Endothelial cell of umbilical vein (primary cell): ENCODE measurements at regions not wholly inside any gene's neighbourhood (a gene's known extent, or its start where the extent isn't known, plus 50 kb on each side); places are given as distances from the start of the nearest gene placed in this dataset.

Experiments
- BruUV-seq: library from RNA; stranded (reverse); fragments of 400-500 nt; replicated peaks from 2 replicates; lab custom pipeline; 2021; lab: Mats Ljungman, UMichigan
- CTCF ChIA-PET: fragments of 300-600, 350-600 bp; sonication (Branson Sonifier 250); formaldehyde crosslinking; loops from one replicate; lab custom pipeline; 2021; ENCODE audit warnings: antibody characterized with exemption, inconsistent platforms; lab: Charles Lee
- POLR2A ChIA-PET: fragments of 300-600, 350-600 bp; sonication (Branson Sonifier 250); formaldehyde crosslinking; loops from one replicate; lab custom pipeline; 2021; ENCODE audit warnings: antibody characterized with exemption, inconsistent platforms; lab: Charles Lee
- DNase-seq: peaks from one replicate; pipeline ENCODE4 v3.0.0-alpha.2; 2011; ENCODE audit warnings: low read depth, low spot score
- FAIRE-seq: peaks from 2 replicates; lab custom pipeline; 2011; peaks lifted over from hg19 to GRCh38; lab: Jason Lieb, UNC
- H2AFZ ChIP-seq: 2 replicates; pipeline ENCODE4 v1.6.0; 2012; ENCODE audit warnings: low read depth, low read length, control low read depth, inconsistent platforms
- H3K27ac ChIP-seq: 2 replicates; pipeline ENCODE4 v1.5.1; 2011; ENCODE audit warnings: low read depth, mild to moderate bottlenecking, control low read depth, low read length, moderate library complexity; ENCODE audit not compliant: insufficient read depth
- H3K27me3 ChIP-seq, 2 experiments: 2 replicates each; pipeline versions ENCODE4 v1.6.0 to v1.6.1; 2011; ENCODE audit warnings: low read length in 2 of 2, mixed read lengths in 1 of 2; ENCODE audit not compliant: control insufficient read depth in 2 of 2, insufficient read depth in 2 of 2
- H3K36me3 ChIP-seq, 2 experiments: 2 replicates in 1 of 2; 3 replicates in 1 of 2; pipeline ENCODE4 v1.5.1; 2011; ENCODE audit warnings: low read length in 2 of 2, mild to moderate bottlenecking in 1 of 2, moderate library complexity in 1 of 2; ENCODE audit not compliant: control insufficient read depth in 2 of 2, insufficient read depth in 2 of 2; ENCODE audit errors: extremely low read depth in 1 of 2
- H3K4me1 ChIP-seq: 3 replicates; pipeline ENCODE4 v1.5.1; 2011; ENCODE audit warnings: mild to moderate bottlenecking, low read length; ENCODE audit not compliant: control insufficient read depth, insufficient read depth; ENCODE audit errors: extremely low read depth
- H3K4me2 ChIP-seq: 2 replicates; pipeline ENCODE4 v1.6.1; 2011; ENCODE audit warnings: low read length, control low read depth, mixed read lengths; ENCODE audit not compliant: insufficient read depth
- H3K4me3 ChIP-seq, 3 experiments: fragments of 200-600 bp in 1 of 3; sonication (generic), shearing (Covaris generic) in 1 of 3; replicated peaks in 1 of 3; 2 replicates each; pipeline ENCODE4 v1.5.1; 2011 to 2016; ENCODE audit warnings: control low read depth in 3 of 3, low read length in 3 of 3, mild to moderate bottlenecking in 2 of 3, inconsistent platforms in 1 of 3, low read depth in 1 of 3, moderate library complexity in 1 of 3; ENCODE audit not compliant: insufficient read depth in 1 of 3
- H3K79me2 ChIP-seq: 2 replicates; pipeline ENCODE4 v1.6.0; 2012; ENCODE audit warnings: low read length, inconsistent platforms; ENCODE audit not compliant: control insufficient read depth, insufficient read depth
- H3K9ac ChIP-seq: replicated peaks from 2 replicates; pipeline ENCODE3; 2011; ENCODE audit warnings: low read length, control low read depth; ENCODE audit not compliant: insufficient read depth; ENCODE audit errors: extremely low read depth
- H3K9me1 ChIP-seq: replicated peaks from 3 replicates; pipeline ENCODE4 v1.6.0; 2011; ENCODE audit warnings: mild to moderate bottlenecking, low read length; ENCODE audit not compliant: control insufficient read depth, insufficient read depth; ENCODE audit errors: extremely low read depth
- H3K9me3 ChIP-seq: replicated peaks from 2 replicates; pipeline ENCODE4 v1.5.1; 2012; ENCODE audit warnings: low read length, inconsistent platforms; ENCODE audit not compliant: control insufficient read depth, insufficient read depth
- H4K20me1 ChIP-seq: replicated peaks from 2 replicates; pipeline ENCODE3; 2011; ENCODE audit warnings: mild to moderate bottlenecking, low read length; ENCODE audit not compliant: control insufficient read depth, insufficient read depth; ENCODE audit errors: extremely low read depth
- EZH2 ChIP-seq: IDR thresholded peaks from 2 replicates; pipeline ENCODE4 v1.6.1; 2012; ENCODE audit warnings: borderline replicate concordance, low read depth, mild to moderate bottlenecking, moderate library complexity, low read length, inconsistent platforms; ENCODE audit not compliant: severe bottlenecking
- POLR2AphosphoS5 ChIP-seq: IDR thresholded peaks from 2 replicates; pipeline ENCODE4 v1.6.1; 2012; ENCODE audit warnings: low read depth, mild to moderate bottlenecking, control low read depth, low read length, moderate library complexity; ENCODE audit not compliant: insufficient read depth
- dilution Hi-C: fragments of 300-500 bp; cut with MboI; formaldehyde crosslinking; loops from one replicate; pipeline ENCODE4 v1.15.0; 2019; ENCODE audit warnings: low sequenced_read_pairs; ENCODE audit not compliant: extremely low pct_ligation_motif_present
- intact Hi-C: fragments of 100-400 bp; cut with micrococcal nuclease; formaldehyde crosslinking; loops from one replicate; pipeline ENCODE4 v1.10.0; 2022
- TF ChIP-seq, protein P1 (sequence below), 2 donors: IDR thresholded peaks; 1 replicate in 1 of 2; 2 replicates in 1 of 2; pipeline ENCODE4 v1.5.1; 2011; ENCODE audit warnings: low read length in 2 of 2, mild to moderate bottlenecking in 2 of 2, moderate library complexity in 2 of 2, control low read depth in 1 of 2, inconsistent platforms in 1 of 2, low read depth in 1 of 2; ENCODE audit not compliant: insufficient read depth in 1 of 2; ENCODE audit errors: extremely low read depth in 1 of 2

- DNase-seq (no peak), FAIRE-seq (no peak)
- Histone ChIP-seq H3K36me3 (no peaks in the 10 kb centered on the region), H3K4me2 (no peak overlapping the region), H3K79me2 (no peaks in the 10 kb centered on the region), H3K27ac (no peak overlapping the region), H3K9ac (no peak overlapping the region), H3K9me3 (no peaks in the 10 kb centered on the region), H3K4me1 (no peaks in the 10 kb centered on the region), H2AFZ (no peak overlapping the region), H3K9me1 (no peaks in the 10 kb centered on the region), H3K4me3 (no peak overlapping the region), H4K20me1 (no peaks in the 10 kb centered on the region), H3K27me3 (peaks cover 0 to 4% of the 10 kb centered on the region in 2 experiments)
- BruUV-seq: no TSS peak
- CTCF ChIA-PET: interaction anchor here (1.0 to 1.4 kb wide), 3 partner anchors 8 to 377 kb away, joined by 3 read pairs; no protein-coding TSS in a partner anchor
- dilution Hi-C loops: loop anchor here (25.0 kb wide), 1 partner anchor 390 kb away; no protein-coding TSS in a partner anchor
- intact Hi-C loops: no loop called here
- POLR2A ChIA-PET: no interaction called here
- TF ChIP-seq POLR2AphosphoS5: no peak
- TF ChIP-seq, protein P1, sequence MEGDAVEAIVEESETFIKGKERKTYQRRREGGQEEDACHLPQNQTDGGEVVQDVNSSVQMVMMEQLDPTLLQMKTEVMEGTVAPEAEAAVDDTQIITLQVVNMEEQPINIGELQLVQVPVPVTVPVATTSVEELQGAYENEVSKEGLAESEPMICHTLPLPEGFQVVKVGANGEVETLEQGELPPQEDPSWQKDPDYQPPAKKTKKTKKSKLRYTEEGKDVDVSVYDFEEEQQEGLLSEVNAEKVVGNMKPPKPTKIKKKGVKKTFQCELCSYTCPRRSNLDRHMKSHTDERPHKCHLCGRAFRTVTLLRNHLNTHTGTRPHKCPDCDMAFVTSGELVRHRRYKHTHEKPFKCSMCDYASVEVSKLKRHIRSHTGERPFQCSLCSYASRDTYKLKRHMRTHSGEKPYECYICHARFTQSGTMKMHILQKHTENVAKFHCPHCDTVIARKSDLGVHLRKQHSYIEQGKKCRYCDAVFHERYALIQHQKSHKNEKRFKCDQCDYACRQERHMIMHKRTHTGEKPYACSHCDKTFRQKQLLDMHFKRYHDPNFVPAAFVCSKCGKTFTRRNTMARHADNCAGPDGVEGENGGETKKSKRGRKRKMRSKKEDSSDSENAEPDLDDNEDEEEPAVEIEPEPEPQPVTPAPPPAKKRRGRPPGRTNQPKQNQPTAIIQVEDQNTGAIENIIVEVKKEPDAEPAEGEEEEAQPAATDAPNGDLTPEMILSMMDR (IDR thresholded peaks at IDR 0.05; ENCODE audit: extremely low read depth in 1 of 2, insufficient read depth in 1 of 2, low read depth in 1 of 2, low read length in 2 of 2): no peak
- no peak for TF ChIP-seq EZH2
These were observed 98.5 kb downstream of the SINHCAF start for GRCh38 chr12:31227401-31227981.
